ENCODE measurements at regions not wholly inside any gene's neighbourhood (a gene's known extent, or its start where the extent isn't known, plus 50 kb on each side); places are given as distances from the start of the nearest gene placed in this dataset.

DNA sequence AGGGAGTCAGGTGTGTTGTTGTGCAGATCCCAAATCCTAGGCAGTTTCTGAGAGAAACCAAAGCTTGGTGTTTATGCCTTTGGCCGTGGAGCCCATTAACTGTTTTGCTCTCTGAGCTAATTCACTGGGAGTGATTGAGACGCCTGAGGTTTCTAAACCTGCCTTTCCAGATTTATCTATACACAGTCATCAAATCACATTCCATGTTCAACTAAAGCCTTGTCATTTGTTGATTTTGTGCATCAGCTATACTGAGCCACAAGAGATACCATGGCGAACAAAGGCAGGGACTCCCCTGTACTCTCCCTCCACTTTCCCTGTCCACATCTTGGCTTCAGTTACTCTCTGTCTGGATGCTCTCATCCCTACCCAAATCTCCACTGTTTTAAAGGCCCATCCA is 229.7 kb upstream of the PMEPA1 start (continued):
- TF ChIP-seq ZNF462 (CRISPR knock-in tag; IDR thresholded peaks at IDR 0.05): no peak

- Histone ChIP-seq H3K9me2 (ENCODE audit: insufficient read depth) (no peaks in the 10 kb centered on the region), H2AFZ (no peak overlapping the region), H3K36me3 (ENCODE audit: insufficient read depth) (0 out of 2 replicates have a peak, but pooled peaks cover 3% of the 10 kb centered on the region), H3K79me2 (replicated peaks; ENCODE audit: insufficient read depth) (no peaks in the 10 kb centered on the region), H3K27ac (ENCODE audit: low read depth) (no peak overlapping the region), H3F3A (replicated peaks; ENCODE audit: low read depth) (no peaks in the 10 kb centered on the region), H3K4me1 (ENCODE audit: insufficient read depth) (peaks cover 13% of the 10 kb centered on the region; the same call in 1 of the 2 replicates), H3K4me3 (no peak overlapping the region), H4K20me1 (replicated peaks; ENCODE audit: insufficient read depth) (no peaks in the 10 kb centered on the region), H3K4me2 (peak overlapping the region; percentile 8; the same call in 1 of the 2 replicates), H3K27me3 (ENCODE audit: insufficient read depth) (no peaks in the 10 kb centered on the region)
- H3K9me3 Mint-ChIP-seq: peaks cover 5% of the 10 kb centered on the region; the same call in 2 of the 3 replicates
- H3K36me3 Mint-ChIP-seq (ENCODE audit: low read depth): no peaks in the 10 kb centered on the region
- H3K27me3 Mint-ChIP-seq (ENCODE audit: insufficient read depth, low read depth, poor library complexity): peaks cover 7% of the 10 kb centered on the region
- TF ChIP-seq CTCF (conservative IDR thresholded peaks at IDR 0.05; ENCODE audit: low read depth in 2 of 2): peak; percentile 7 to 38; a peak in 2 of 4 replicates
- no peak for TF ChIP-seq STAT1 (IDR thresholded peaks at IDR 0.05; ENCODE audit: unreplicated experiment)
- TF ChIP-seq, protein P1, sequence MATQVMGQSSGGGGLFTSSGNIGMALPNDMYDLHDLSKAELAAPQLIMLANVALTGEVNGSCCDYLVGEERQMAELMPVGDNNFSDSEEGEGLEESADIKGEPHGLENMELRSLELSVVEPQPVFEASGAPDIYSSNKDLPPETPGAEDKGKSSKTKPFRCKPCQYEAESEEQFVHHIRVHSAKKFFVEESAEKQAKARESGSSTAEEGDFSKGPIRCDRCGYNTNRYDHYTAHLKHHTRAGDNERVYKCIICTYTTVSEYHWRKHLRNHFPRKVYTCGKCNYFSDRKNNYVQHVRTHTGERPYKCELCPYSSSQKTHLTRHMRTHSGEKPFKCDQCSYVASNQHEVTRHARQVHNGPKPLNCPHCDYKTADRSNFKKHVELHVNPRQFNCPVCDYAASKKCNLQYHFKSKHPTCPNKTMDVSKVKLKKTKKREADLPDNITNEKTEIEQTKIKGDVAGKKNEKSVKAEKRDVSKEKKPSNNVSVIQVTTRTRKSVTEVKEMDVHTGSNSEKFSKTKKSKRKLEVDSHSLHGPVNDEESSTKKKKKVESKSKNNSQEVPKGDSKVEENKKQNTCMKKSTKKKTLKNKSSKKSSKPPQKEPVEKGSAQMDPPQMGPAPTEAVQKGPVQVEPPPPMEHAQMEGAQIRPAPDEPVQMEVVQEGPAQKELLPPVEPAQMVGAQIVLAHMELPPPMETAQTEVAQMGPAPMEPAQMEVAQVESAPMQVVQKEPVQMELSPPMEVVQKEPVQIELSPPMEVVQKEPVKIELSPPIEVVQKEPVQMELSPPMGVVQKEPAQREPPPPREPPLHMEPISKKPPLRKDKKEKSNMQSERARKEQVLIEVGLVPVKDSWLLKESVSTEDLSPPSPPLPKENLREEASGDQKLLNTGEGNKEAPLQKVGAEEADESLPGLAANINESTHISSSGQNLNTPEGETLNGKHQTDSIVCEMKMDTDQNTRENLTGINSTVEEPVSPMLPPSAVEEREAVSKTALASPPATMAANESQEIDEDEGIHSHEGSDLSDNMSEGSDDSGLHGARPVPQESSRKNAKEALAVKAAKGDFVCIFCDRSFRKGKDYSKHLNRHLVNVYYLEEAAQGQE (IDR thresholded peaks at IDR 0.05; ENCODE audit: unreplicated experiment): no peak
- peaks cover 28% of the 10 kb centered on the region for H3K4me1 Mint-ChIP-seq
- no peak overlapping the region; the same call in 1 of the 2 replicates for H3K27ac Mint-ChIP-seq
- H3K4me3 Mint-ChIP-seq: no peak overlapping the region
- DNase-seq (ENCODE audit: low spot score) (peak; percentile 37), ATAC-seq (peak; percentile 71)
Observed at GRCh38 chr20:57938158-57939108, 228.6 kb upstream of the PMEPA1 start.
